ENCODE measurements at regions not wholly inside any gene's neighbourhood (a gene's known extent, or its start where the extent isn't known, plus 50 kb on each side); places are given as distances from the start of the nearest gene placed in this dataset.

DNA sequence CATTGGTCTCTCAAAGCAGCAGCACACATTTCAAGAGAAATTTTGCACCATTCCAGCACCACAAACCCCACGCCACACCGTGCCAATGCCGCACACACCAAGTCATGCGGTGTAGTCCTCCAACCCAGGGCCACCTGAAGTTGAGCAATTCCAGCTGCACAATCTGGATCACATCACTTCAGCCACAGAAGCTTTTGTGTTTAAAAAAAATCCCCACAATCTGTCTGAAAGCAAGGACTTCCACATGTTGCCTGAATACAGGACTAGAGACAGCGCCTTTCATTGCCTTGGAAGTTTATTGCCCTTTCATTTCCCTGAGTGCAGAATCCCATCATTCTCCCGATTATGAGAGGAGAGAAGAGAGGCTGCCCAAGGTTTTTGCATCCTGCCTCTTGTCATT lies 175.6 kb upstream of the BCL6 start:
- TF ChIP-seq, protein P1, sequence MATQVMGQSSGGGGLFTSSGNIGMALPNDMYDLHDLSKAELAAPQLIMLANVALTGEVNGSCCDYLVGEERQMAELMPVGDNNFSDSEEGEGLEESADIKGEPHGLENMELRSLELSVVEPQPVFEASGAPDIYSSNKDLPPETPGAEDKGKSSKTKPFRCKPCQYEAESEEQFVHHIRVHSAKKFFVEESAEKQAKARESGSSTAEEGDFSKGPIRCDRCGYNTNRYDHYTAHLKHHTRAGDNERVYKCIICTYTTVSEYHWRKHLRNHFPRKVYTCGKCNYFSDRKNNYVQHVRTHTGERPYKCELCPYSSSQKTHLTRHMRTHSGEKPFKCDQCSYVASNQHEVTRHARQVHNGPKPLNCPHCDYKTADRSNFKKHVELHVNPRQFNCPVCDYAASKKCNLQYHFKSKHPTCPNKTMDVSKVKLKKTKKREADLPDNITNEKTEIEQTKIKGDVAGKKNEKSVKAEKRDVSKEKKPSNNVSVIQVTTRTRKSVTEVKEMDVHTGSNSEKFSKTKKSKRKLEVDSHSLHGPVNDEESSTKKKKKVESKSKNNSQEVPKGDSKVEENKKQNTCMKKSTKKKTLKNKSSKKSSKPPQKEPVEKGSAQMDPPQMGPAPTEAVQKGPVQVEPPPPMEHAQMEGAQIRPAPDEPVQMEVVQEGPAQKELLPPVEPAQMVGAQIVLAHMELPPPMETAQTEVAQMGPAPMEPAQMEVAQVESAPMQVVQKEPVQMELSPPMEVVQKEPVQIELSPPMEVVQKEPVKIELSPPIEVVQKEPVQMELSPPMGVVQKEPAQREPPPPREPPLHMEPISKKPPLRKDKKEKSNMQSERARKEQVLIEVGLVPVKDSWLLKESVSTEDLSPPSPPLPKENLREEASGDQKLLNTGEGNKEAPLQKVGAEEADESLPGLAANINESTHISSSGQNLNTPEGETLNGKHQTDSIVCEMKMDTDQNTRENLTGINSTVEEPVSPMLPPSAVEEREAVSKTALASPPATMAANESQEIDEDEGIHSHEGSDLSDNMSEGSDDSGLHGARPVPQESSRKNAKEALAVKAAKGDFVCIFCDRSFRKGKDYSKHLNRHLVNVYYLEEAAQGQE (IDR thresholded peaks at IDR 0.05; ENCODE audit: low read depth, low read length) = no peak
- TF ChIP-seq, protein P2, sequence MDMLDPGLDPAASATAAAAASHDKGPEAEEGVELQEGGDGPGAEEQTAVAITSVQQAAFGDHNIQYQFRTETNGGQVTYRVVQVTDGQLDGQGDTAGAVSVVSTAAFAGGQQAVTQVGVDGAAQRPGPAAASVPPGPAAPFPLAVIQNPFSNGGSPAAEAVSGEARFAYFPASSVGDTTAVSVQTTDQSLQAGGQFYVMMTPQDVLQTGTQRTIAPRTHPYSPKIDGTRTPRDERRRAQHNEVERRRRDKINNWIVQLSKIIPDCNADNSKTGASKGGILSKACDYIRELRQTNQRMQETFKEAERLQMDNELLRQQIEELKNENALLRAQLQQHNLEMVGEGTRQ (IDR thresholded peaks at IDR 0.05; ENCODE audit: borderline replicate concordance, low read depth, low read length) = no peak
- TF ChIP-seq, protein P3, sequence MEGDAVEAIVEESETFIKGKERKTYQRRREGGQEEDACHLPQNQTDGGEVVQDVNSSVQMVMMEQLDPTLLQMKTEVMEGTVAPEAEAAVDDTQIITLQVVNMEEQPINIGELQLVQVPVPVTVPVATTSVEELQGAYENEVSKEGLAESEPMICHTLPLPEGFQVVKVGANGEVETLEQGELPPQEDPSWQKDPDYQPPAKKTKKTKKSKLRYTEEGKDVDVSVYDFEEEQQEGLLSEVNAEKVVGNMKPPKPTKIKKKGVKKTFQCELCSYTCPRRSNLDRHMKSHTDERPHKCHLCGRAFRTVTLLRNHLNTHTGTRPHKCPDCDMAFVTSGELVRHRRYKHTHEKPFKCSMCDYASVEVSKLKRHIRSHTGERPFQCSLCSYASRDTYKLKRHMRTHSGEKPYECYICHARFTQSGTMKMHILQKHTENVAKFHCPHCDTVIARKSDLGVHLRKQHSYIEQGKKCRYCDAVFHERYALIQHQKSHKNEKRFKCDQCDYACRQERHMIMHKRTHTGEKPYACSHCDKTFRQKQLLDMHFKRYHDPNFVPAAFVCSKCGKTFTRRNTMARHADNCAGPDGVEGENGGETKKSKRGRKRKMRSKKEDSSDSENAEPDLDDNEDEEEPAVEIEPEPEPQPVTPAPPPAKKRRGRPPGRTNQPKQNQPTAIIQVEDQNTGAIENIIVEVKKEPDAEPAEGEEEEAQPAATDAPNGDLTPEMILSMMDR (IDR thresholded peaks at IDR 0.05) = no peak
- TF ChIP-seq JUND (IDR thresholded peaks at IDR 0.05) (no peak), NRF1 (IDR thresholded peaks at IDR 0.05; ENCODE audit: low read depth, low read length) (no peak), YY1 (IDR thresholded peaks at IDR 0.05; ENCODE audit: low read depth) (no peak), FOSL2 (IDR thresholded peaks at IDR 0.05; ENCODE audit: borderline replicate concordance, low read depth) (no peak), SMC3 (IDR thresholded peaks at IDR 0.05; ENCODE audit: low read depth, low read length) (no peak), EZH2phosphoT487 (IDR thresholded peaks at IDR 0.05; ENCODE audit: borderline replicate concordance, low read depth) (no peak), MXI1 (IDR thresholded peaks at IDR 0.05; ENCODE audit: low read depth, low read length) (no peak), FOXJ3 (CRISPR knock-in tag; IDR thresholded peaks at IDR 0.05) (no peak), FOXM1 (IDR thresholded peaks at IDR 0.05; ENCODE audit: low read depth) (no peak), SIN3A (IDR thresholded peaks at IDR 0.05; ENCODE audit: borderline replicate concordance, low read depth, low read length) (no peak)

All from SK-N-SH (cell line).